ENCODE measurements at regions not wholly inside any gene's neighbourhood (a gene's known extent, or its start where the extent isn't known, plus 50 kb on each side); places are given as distances from the start of the nearest gene placed in this dataset.

GRCh38 chr2:47267711-47268086, 91.4 kb upstream of the CALM2 start:
- Histone ChIP-seq H3K9me3 (ENCODE audit: control insufficient read depth in 2 of 2, insufficient read depth in 1 of 2, low read depth in 1 of 2, low read length in 1 of 2) (no peaks in the 10 kb centered on the region), H3K27ac (ENCODE audit: low read depth in 2 of 2, low read length in 1 of 2) (no peak overlapping the region), H3K27me3 (ENCODE audit: control insufficient read depth in 1 of 2, insufficient read depth in 2 of 2, low read length in 2 of 2) (no peaks in the 10 kb centered on the region), H3K4me3 (ENCODE audit: low read depth in 1 of 2, low read length in 2 of 2) (no peak overlapping the region), H3K36me3 (ENCODE audit: control insufficient read depth in 2 of 2, insufficient read depth in 2 of 2, low read length in 1 of 2) (no peaks in the 10 kb centered on the region), H3K4me1 (ENCODE audit: control insufficient read depth in 2 of 2, insufficient read depth in 2 of 2, low read length in 1 of 2) (peaks cover 0 to 5% of the 10 kb centered on the region in 2 donors)
- 89 to 91% methylated on average over 5 of the region's 5 CpGs for WGBS, 2 donors

- Histone ChIP-seq H3K27ac (ENCODE audit: low read depth in 2 of 2, low read length in 1 of 2) (no peak overlapping the region), H3K27me3 (ENCODE audit: control insufficient read depth in 1 of 2, insufficient read depth in 2 of 2, low read length in 2 of 2) (no peaks in the 10 kb centered on the region), H3K9me3 (ENCODE audit: control insufficient read depth in 2 of 2, insufficient read depth in 1 of 2, low read depth in 1 of 2, low read length in 1 of 2) (no peaks in the 10 kb centered on the region), H3K4me3 (ENCODE audit: low read depth in 1 of 2, low read length in 2 of 2) (no peak overlapping the region), H3K4me1 (ENCODE audit: control insufficient read depth in 2 of 2, insufficient read depth in 2 of 2, low read length in 1 of 2) (peaks cover 0 to 3% of the 10 kb centered on the region in 2 donors), H3K36me3 (ENCODE audit: control insufficient read depth in 2 of 2, insufficient read depth in 2 of 2, low read length in 1 of 2) (no peaks in the 10 kb centered on the region)
- WGBS, 2 donors = 88 to 90% methylated on average over 8 of the region's 8 CpGs
Measured at GRCh38 chr2:47266939-47267710, 90.8 kb upstream of the CALM2 start.

- no peaks in the 10 kb centered on the region for H3K4me1 ChIP-seq (ENCODE audit: control insufficient read depth in 2 of 2, insufficient read depth in 2 of 2, low read length in 1 of 2)
- no peaks in the 10 kb centered on the region for H3K9me3 ChIP-seq (ENCODE audit: control insufficient read depth in 2 of 2, insufficient read depth in 1 of 2, low read depth in 1 of 2, low read length in 1 of 2)
- no peaks in the 10 kb centered on the region for H3K36me3 ChIP-seq (ENCODE audit: control insufficient read depth in 2 of 2, insufficient read depth in 2 of 2, low read length in 1 of 2)
- no peak overlapping the region for H3K4me3 ChIP-seq (ENCODE audit: low read depth in 1 of 2, low read length in 2 of 2)
- H3K27ac ChIP-seq (ENCODE audit: low read depth in 2 of 2, low read length in 1 of 2) = no peak overlapping the region
- 44 to 46% methylated on average over 5 of the region's 5 CpGs for WGBS, 2 donors
- H3K27me3 ChIP-seq (ENCODE audit: control insufficient read depth in 1 of 2, insufficient read depth in 2 of 2, low read length in 2 of 2) = no peaks in the 10 kb centered on the region
Measured at GRCh38 chr2:47265751-47266231, 89.5 kb upstream of the CALM2 start.

GRCh38 chr2:47265158-47265557, 88.8 kb upstream of the CALM2 start:
- WGBS, 2 donors = 53 to 65% methylated on average over 8 of the region's 8 CpGs
- Histone ChIP-seq H3K36me3 (ENCODE audit: control insufficient read depth in 2 of 2, insufficient read depth in 2 of 2, low read length in 1 of 2) (no peaks in the 10 kb centered on the region), H3K27ac (ENCODE audit: low read depth in 2 of 2, low read length in 1 of 2) (no peak overlapping the region), H3K9me3 (ENCODE audit: control insufficient read depth in 2 of 2, insufficient read depth in 1 of 2, low read depth in 1 of 2, low read length in 1 of 2) (no peaks in the 10 kb centered on the region), H3K4me1 (ENCODE audit: control insufficient read depth in 2 of 2, insufficient read depth in 2 of 2, low read length in 1 of 2) (no peaks in the 10 kb centered on the region), H3K27me3 (ENCODE audit: control insufficient read depth in 1 of 2, insufficient read depth in 2 of 2, low read length in 2 of 2) (no peaks in the 10 kb centered on the region), H3K4me3 (ENCODE audit: low read depth in 1 of 2, low read length in 2 of 2) (no peak overlapping the region)

GRCh38 chr2:47264686-47265085, 88.4 kb upstream of the CALM2 start:
- 89 to 96% methylated on average over 8 of the region's 8 CpGs for WGBS, 2 donors
- H3K27ac ChIP-seq (ENCODE audit: low read depth in 2 of 2, low read length in 1 of 2) = no peak overlapping the region
- no peaks in the 10 kb centered on the region for H3K36me3 ChIP-seq (ENCODE audit: control insufficient read depth in 2 of 2, insufficient read depth in 2 of 2, low read length in 1 of 2)
- H3K4me3 ChIP-seq (ENCODE audit: low read depth in 1 of 2, low read length in 2 of 2) = no peak overlapping the region
- no peaks in the 10 kb centered on the region for H3K4me1 ChIP-seq (ENCODE audit: control insufficient read depth in 2 of 2, insufficient read depth in 2 of 2, low read length in 1 of 2)
- no peaks in the 10 kb centered on the region for H3K27me3 ChIP-seq (ENCODE audit: control insufficient read depth in 1 of 2, insufficient read depth in 2 of 2, low read length in 2 of 2)
- H3K9me3 ChIP-seq (ENCODE audit: control insufficient read depth in 2 of 2, insufficient read depth in 1 of 2, low read depth in 1 of 2, low read length in 1 of 2) = no peaks in the 10 kb centered on the region

- WGBS, 2 donors = 74 to 83% methylated on average over 8 of the region's 8 CpGs
- Histone ChIP-seq H3K4me1 (ENCODE audit: control insufficient read depth in 2 of 2, insufficient read depth in 2 of 2, low read length in 1 of 2) (no peaks in the 10 kb centered on the region), H3K27me3 (ENCODE audit: control insufficient read depth in 1 of 2, insufficient read depth in 2 of 2, low read length in 2 of 2) (no peaks in the 10 kb centered on the region), H3K27ac (ENCODE audit: low read depth in 2 of 2, low read length in 1 of 2) (no peak overlapping the region), H3K9me3 (ENCODE audit: control insufficient read depth in 2 of 2, insufficient read depth in 1 of 2, low read depth in 1 of 2, low read length in 1 of 2) (no peaks in the 10 kb centered on the region), H3K4me3 (ENCODE audit: low read depth in 1 of 2, low read length in 2 of 2) (no peak overlapping the region), H3K36me3 (ENCODE audit: control insufficient read depth in 2 of 2, insufficient read depth in 2 of 2, low read length in 1 of 2) (no peaks in the 10 kb centered on the region)
Measured at GRCh38 chr2:47264143-47264542, 87.8 kb upstream of the CALM2 start.

- Histone ChIP-seq H3K9me3 (ENCODE audit: control insufficient read depth in 2 of 2, insufficient read depth in 1 of 2, low read depth in 1 of 2, low read length in 1 of 2) (no peaks in the 10 kb centered on the region), H3K4me1 (ENCODE audit: control insufficient read depth in 2 of 2, insufficient read depth in 2 of 2, low read length in 1 of 2) (no peaks in the 10 kb centered on the region), H3K4me3 (ENCODE audit: low read depth in 1 of 2, low read length in 2 of 2) (no peak overlapping the region), H3K27ac (ENCODE audit: low read depth in 2 of 2, low read length in 1 of 2) (no peak overlapping the region), H3K36me3 (ENCODE audit: control insufficient read depth in 2 of 2, insufficient read depth in 2 of 2, low read length in 1 of 2) (no peaks in the 10 kb centered on the region), H3K27me3 (ENCODE audit: control insufficient read depth in 1 of 2, insufficient read depth in 2 of 2, low read length in 2 of 2) (no peaks in the 10 kb centered on the region)
- WGBS, 2 donors = 83 to 92% methylated on average over 5 of the region's 5 CpGs
Measured at GRCh38 chr2:47262657-47263056, 86.3 kb upstream of the CALM2 start.

- Histone ChIP-seq H3K27ac (ENCODE audit: low read depth in 2 of 2, low read length in 1 of 2) (no peak overlapping the region), H3K4me3 (ENCODE audit: low read depth in 1 of 2, low read length in 2 of 2) (no peak overlapping the region), H3K27me3 (ENCODE audit: control insufficient read depth in 1 of 2, insufficient read depth in 2 of 2, low read length in 2 of 2) (no peaks in the 10 kb centered on the region), H3K9me3 (ENCODE audit: control insufficient read depth in 2 of 2, insufficient read depth in 1 of 2, low read depth in 1 of 2, low read length in 1 of 2) (no peaks in the 10 kb centered on the region), H3K4me1 (ENCODE audit: control insufficient read depth in 2 of 2, insufficient read depth in 2 of 2, low read length in 1 of 2) (no peaks in the 10 kb centered on the region), H3K36me3 (ENCODE audit: control insufficient read depth in 2 of 2, insufficient read depth in 2 of 2, low read length in 1 of 2) (no peaks in the 10 kb centered on the region)
- WGBS, 2 donors = 68 to 76% methylated on average over 3 of the region's 3 CpGs
Measured at GRCh38 chr2:47260971-47261370, 84.7 kb upstream of the CALM2 start.

- H3K27me3 ChIP-seq (ENCODE audit: control insufficient read depth in 1 of 2, insufficient read depth in 2 of 2, low read length in 2 of 2) = no peaks in the 10 kb centered on the region
- no peaks in the 10 kb centered on the region for H3K9me3 ChIP-seq (ENCODE audit: control insufficient read depth in 2 of 2, insufficient read depth in 1 of 2, low read depth in 1 of 2, low read length in 1 of 2)
- H3K4me3 ChIP-seq (ENCODE audit: low read depth in 1 of 2, low read length in 2 of 2) = no peak overlapping the region
- H3K4me1 ChIP-seq (ENCODE audit: control insufficient read depth in 2 of 2, insufficient read depth in 2 of 2, low read length in 1 of 2) = no peaks in the 10 kb centered on the region
- 63 to 67% methylated on average over 3 of the region's 3 CpGs for WGBS, 2 donors
- H3K36me3 ChIP-seq (ENCODE audit: control insufficient read depth in 2 of 2, insufficient read depth in 2 of 2, low read length in 1 of 2) = no peaks in the 10 kb centered on the region
- no peak overlapping the region for H3K27ac ChIP-seq (ENCODE audit: low read depth in 2 of 2, low read length in 1 of 2)
Measured at GRCh38 chr2:47259829-47260228, 83.5 kb upstream of the CALM2 start.

- Histone ChIP-seq H3K36me3 (ENCODE audit: control insufficient read depth in 2 of 2, insufficient read depth in 2 of 2, low read length in 1 of 2) (no peaks in the 10 kb centered on the region), H3K27me3 (ENCODE audit: control insufficient read depth in 1 of 2, insufficient read depth in 2 of 2, low read length in 2 of 2) (no peaks in the 10 kb centered on the region), H3K9me3 (ENCODE audit: control insufficient read depth in 2 of 2, insufficient read depth in 1 of 2, low read depth in 1 of 2, low read length in 1 of 2) (no peaks in the 10 kb centered on the region), H3K27ac (ENCODE audit: low read depth in 2 of 2, low read length in 1 of 2) (no peak overlapping the region), H3K4me1 (ENCODE audit: control insufficient read depth in 2 of 2, insufficient read depth in 2 of 2, low read length in 1 of 2) (no peaks in the 10 kb centered on the region), H3K4me3 (ENCODE audit: low read depth in 1 of 2, low read length in 2 of 2) (no peak overlapping the region)
- WGBS, 2 donors = 86 to 94% methylated on average over 2 of the region's 2 CpGs
Measured at GRCh38 chr2:47257946-47258348, 81.6 kb upstream of the CALM2 start.
